ENCODE measurements at regions not wholly inside any gene's neighbourhood (a gene's known extent, or its start where the extent isn't known, plus 50 kb on each side); places are given as distances from the start of the nearest gene placed in this dataset.
"Not testable (repeated sequence)": the region's sequence is repeated elsewhere in the genome, so short reads cannot be mapped to it uniquely, and the experiment has no call there.

DNA sequence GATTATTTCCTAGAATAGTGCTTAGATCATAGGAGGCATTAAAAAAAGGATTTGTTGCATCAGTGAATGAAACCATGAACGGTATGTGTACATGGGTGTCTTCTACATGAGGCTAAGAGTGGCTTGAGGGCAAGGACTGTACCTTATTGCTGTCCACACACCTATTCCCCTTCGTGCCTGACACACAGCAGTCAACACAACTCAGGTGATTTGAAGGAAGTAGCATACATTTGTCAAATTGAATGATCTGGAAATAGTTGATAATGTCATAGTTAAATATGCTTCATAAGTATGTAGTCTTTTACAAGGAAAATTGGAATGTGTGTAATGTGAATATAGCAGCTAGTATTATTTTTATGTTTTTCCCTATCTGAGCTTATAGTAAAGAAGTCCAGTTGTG, 189.0 kb upstream of the DAB1 start:
- no peak for DNase-seq

DNA sequence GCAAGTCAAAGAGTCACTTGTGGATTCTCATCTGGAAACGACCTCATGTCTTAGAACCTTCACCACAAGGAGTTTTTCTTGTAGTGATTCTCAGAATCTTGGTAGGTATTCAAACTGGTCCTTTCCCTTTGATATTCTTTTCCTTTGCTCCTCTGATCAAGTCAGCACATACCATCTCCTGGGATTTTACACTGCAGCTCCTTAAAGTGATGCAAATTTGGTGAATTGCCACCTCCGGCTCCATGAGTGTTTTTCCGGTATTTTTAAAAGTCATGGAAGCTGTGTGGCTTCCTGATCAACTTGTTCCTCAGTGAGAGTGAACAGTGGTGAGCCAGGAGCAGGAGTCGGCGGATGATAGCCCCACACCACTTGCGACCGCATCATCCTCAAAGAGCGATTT, 182.1 kb upstream of the DAB1 start:
- no peak for DNase-seq

DNA sequence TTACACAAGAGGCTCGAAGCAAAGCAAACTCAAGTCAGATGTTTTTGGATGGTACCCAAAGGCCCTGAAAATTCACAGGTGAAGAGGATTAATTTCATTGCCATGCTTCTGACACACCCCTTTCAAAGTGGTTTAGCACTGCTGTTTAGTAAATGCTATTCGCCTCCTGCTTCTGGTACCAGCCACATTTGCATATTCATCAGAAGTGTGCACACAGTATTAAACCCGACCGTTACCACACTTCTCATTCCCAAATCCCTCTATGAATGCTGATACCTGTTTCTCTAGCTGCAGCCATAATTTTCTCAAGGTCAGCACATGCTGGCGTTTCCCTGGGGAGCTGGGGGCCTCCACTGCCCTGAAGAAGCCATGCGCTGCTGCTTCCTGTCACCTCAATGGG, 179.8 kb upstream of the DAB1 start:
- no peak for DNase-seq

DNA sequence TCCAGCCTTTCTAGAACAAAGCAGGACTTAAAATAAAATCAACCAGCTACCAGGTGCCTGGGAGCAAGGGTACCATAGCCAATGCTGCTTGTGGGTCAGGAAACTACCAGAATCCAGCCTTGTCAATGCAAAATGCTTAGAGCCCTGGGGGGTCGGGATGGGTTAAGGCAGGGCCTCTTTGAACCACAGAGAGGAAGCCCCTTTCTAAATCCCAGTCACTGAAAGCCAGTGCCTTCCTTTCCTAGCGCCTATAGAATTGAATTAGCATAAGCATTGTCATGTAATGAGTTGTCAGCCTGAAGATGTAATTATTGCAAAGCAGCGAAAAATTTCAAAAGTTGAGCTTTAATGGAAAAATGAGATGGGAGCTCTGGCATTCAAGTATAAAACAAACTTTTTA, 176.6 kb upstream of the DAB1 start:
- no peak for DNase-seq

DNA sequence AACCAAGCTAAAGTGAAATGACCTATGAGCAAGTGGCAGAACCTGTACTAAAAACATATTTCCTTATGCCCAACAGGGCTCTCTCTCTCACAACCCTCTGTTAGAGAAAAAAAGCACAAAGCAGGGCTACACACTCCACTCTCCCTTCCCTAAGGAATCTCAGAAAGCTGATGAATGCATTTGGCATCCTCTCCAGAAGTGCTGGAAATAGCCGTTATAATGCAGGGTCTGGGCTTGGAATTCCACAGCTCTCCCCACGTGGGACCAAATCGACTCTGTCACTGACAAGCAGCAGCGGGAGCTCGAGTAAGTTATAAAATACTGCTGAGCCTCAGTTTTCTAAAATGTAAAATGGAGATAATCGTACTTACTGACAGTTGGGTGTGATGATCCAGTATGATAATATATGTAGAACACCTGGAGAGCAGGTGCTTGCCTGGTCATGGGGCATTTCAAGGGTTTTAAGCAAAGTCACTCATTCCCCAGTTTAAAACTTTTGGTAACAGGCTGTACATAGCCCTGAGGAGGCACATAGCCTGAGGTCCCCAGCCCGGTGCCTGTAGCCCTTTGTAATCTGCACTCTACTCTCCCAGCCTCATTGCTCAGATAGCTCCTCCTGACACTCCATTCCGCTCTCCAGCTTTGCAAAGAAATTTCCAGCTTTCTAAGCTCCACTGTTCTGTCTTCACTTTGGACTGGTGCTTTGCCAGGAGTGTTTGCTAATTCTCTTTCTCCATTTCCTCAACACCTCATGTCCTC, 175.6 kb upstream of the DAB1 start:
- no peak for DNase-seq

DNA sequence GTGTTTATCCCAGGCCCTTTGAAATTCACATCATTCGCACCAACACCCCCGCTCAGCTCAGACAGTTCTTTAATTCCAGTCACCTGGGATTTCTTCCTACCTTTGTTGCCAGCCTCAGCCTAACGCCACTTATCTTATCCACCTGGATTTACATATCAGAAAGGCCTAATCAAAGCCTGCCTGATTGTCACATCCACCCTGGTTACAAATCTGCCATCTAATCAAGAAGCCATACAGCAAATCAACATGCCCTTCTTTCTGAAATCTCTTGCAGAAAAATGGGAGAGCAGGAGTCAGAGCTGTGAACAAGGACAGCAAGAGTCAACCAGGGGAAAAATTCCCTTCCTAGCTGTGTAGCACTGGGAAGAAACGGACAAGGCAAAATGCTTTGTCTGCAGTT, 173.2 kb upstream of the DAB1 start:
- no peak for DNase-seq

DNA sequence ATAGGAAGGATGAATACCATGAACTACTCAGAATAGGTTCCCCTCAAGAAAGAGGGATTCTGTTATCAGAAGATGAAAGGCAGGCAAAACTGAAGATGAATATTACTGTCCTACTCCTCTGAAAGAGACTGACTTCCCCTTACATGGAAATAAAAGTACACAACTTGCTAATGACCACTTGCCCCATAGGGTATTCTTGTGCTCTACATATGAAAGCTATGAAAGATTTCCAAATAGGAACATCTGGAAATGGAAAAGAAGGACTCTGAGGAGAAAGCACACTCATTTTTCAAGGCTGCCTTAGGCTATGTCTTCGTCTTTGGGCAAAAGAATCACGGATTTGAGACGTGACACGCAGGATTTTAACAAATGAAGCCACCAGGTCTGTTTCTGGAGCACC, 170.1 kb upstream of the DAB1 start:
- DNase-seq: no peak

DNA sequence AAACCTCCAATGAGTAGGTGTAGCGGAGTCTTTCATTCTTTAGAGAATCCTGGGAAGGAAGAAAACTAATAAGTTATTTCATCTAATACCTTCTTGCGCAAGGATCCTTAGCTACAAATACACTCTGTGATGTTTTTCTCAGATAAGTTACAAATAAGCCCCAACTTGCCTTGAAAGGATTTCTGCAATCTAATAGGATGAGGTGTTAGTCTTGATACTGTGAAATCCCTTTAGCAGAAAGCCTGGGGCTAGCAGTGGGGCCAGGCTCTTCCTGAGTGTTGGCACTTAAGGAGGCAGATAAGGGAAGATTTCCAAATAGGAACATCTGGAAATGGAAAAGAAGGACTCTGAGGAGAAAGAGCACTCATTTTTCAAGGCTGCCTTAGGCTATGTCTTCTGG, 168.0 kb upstream of the DAB1 start:
- DNase-seq: no peak

DNA sequence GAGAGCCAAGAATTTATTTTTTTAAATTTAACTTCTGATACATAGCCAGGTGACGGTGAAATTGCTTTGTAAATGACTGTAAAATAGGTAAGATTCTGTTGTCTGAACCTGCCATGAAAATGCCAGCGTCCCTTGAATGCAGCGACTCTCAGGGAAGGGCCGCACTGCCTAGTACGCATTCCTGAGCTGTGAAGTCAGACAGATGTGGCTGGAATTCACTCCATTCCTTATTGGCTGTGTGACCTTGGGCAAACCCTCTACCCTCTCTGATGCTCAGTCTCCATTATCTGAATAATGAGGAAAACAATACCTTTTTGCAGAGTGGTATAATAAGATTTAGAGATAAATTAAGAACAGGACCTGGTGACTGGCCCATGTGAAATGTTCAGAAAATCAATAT, 167.1 kb upstream of the DAB1 start:
- no peak for DNase-seq

DNA sequence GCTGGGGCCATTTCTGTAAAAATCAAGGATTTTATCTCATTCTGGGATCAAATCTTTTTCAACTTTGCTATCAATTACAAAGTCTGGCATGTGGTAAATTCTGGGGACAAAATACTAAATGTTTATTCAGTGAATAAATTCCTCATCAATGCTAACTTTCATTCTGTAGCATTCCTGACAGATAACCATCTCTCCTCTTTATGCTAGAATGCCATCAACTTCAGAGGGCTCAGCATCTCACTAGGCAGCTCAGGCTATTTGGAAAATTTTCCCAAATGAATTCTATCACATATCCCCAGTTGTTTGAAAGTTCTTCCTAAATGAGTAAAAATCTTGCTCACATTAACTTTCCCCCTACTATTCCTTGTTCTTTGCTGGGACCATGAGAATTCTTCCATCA, 163.0 kb upstream of the DAB1 start:
- no peak for DNase-seq

DNA sequence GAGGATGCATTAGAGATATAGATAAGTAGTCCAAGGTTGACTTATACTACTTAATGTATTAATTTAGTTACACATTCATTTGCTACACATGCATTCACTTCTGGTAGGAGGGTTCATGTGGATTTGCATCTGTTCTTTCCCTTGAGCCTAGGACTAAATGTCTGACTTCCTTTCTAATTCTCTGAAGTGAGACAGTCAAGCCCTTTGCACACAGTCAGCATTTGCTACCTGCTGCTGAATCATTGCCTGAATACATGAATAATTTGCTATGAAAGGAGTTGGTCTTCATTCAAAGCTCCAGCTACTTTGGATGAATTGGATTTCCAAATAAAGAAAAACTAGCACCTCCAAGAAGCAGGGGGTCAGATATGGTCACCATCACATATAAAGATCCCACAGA, 154.8 kb upstream of the DAB1 start:
- no peak for DNase-seq

DNA sequence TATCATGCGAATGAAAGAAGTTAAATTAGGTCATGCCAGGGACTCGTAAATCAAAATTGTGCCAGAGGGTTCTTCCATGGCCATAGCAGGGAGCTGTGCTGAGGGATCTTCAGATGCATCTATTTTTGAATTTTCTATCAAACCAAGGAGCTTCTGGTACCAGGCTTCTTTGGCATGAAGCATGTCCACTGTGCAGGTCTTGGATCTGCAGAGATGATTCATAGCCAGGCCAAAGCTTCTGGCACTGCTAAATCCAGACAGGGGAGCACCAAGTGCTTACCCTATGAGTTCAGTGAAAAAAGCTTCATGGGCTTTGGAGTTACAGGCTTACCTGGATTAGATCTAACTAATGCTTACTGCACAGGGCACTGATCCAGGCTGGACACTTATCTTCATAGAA, 154.2 kb upstream of the DAB1 start:
- DNase-seq: no peak

DNA sequence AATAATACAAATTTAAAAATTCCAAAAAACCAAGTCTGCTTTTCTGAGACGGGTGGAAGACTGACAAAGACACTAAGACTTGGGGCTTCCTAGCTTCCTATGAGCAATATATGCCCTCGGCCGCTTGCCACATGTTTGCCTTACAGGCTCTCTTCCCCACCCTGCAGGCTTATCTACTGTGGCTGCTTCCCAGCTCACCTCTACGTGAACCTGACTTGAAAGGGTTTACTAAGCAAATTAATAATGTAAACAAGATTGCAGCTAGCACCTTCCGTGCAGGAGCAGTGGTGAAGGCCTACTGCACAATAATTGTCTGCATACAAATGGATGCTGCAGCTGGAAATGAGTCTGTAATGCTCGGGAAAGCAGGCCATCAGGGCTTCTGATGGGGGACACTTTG, 152.9 kb upstream of the DAB1 start:
- no peak for DNase-seq

DNA sequence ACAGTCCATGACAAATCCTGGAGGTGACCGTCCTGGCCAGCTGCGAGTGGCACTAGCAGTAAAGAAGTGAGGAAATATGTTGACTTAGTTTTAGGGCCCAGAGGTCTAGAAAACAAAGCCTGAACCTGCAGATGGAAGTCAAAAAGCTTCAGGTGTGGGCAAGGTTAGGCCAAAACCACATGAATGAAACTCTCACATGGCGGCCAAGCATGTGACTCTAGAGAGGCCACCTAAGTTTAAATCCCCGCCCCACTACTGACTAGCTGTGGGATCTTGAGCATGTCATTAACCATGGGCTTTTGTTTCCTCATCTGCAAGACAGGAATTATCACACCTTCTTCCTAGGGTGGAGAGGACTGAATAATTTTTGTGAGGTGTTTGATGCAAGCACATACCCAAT, 148.2 kb upstream of the DAB1 start:
- no peak for DNase-seq

DNA sequence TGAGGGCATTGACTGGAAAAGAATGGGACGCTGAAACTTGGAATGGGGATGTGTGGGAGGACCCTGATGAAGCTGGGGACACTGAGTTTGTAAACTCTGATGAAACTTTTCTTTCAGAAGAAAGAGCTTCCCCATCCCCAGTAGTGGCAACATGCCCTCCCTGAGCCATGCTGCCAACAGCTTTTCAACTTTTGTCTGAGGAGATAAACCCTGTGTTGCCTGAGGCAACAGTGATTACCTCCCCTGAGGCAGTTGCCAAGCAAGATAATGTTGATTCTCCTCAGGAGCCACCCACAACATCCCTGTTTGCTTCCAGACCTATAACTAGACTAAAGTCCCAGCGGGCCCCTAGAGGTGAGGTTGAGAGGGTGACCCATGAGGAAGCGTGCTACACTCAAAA, 134.2 kb upstream of the DAB1 start:
- DNase-seq: not testable (repeated sequence)

DNA sequence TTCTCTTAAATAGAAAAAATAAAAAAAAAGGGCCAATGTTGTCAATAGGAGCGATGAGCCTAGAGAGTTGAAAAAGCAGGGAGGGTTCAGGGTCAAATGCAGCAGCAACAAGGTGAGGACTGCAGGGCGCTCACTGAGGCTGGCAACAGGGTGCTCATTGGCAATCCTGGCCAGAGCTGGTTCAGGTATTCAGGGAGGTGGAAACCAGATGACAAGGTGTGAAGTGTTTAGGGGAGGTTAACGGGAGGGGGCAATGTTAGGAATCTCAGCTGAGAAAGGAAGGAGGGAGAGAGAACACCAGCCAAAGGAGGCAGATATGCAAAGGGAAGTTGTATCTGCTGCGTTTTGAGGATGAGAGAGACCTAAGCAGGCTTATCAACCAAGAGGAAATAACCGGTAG, 129.8 kb upstream of the DAB1 start:
- DNase-seq: no peak

DNA sequence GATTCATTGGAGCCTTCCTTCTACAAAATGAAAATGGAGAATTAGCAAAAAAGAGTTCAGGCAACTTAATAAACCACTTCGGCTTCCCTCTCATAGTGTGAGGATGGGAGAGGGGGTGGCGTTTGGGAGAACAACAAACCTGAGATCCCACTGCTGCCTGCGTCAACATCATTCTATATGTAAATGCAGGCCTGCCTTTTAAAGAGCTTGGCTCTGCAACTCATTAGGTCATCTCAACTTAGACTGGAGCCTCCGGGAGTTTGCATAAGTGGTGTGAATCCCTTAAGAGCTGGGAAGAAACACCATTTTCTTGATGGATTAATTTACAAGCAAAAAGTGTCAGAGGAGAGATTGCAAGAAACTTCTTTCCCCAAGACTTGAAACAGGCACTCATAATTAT, 127.6 kb upstream of the DAB1 start:
- DNase-seq: no peak

DNA sequence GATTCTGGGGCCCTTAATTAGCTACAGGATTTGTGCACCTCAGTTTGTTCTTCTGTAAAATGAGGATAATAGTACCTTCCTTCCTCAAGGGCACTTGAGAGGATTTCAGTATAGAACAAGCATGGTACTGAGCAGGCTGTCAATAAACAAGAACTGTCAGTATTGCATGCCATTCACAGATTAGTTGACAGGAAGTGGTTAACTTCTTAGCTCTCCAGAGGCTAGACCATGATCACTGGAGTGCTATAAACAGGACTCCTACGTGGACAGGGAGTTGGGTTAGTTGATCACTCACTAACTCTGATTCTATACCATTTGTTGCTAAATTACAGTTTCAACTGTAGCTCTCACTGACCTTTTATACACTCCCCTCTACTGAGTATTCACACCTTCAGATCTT, 126.2 kb upstream of the DAB1 start:
- DNase-seq: no peak

DNA sequence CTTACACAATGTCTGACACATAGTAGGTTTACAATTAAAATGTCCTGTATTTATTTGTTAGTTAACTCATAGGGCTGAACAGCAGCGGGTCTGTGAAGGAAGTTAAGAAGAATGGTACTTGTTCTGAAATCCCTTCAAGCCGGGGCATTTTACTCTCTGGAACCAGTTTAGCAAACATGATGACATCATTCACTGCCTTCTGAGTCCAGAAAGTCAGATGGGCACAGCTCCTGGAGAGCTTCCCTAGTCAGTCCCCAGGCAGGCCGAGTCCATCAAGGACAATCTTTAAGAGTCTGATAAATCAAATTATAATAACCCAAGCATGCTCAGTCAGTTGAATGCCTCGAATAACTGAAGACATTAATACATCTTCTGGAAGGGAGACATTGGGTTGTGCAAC, 125.4 kb upstream of the DAB1 start:
- DNase-seq: no peak

DNA sequence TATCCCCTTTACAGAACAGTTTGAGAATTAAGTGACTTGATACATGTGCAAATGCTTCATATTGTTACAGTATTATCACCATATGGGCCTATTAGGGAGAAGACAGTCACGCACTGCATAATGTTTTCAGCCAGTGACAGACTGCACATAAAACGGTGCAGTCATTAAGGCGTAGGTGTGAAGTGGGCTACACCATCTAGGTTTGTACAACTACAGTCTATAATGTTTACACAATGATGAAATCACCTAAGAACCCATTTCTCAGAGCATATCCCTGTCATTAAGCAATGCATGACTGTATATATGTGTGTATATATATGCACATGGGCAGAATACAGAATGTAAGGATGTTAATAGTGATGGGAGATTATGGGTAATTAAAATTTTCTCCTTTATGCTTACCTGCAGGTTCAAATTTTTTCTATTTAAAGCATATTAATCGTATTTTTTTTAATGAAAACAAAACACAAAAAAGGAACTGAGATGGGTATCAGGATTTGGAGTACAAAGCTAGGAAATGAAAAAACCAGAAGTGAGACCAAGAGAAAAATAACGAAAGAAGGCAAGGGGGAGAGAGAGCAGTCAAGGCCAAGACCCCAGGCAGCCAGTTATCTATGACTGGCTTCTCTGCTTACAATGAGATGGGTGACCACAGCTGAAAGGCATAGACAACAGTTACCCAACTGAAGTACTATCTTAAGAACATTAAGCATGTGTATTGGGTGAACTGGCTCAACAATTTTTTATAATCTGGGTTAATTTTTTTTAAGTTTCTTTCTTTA, 122.9 kb upstream of the DAB1 start:
- DNase-seq: no peak

DNA sequence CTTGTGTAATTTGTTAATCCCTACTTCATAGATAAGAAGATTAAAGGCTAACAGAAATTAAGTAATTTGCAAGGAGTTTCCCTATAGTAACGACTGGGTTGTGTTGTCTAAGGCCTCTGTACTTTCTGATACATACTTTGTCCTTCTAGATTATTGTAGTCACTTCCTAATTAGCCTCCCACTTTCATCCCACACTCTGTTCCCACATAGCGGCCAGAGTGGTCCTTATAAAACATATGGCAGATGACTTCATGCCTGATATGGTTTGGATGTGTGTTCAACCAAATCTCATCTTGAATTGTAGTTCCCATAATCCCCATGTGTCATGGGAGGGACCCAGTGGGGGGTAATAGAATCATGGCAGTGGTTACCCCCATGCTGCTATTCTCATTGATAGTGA, 120.5 kb upstream of the DAB1 start:
- DNase-seq: no peak

DNA sequence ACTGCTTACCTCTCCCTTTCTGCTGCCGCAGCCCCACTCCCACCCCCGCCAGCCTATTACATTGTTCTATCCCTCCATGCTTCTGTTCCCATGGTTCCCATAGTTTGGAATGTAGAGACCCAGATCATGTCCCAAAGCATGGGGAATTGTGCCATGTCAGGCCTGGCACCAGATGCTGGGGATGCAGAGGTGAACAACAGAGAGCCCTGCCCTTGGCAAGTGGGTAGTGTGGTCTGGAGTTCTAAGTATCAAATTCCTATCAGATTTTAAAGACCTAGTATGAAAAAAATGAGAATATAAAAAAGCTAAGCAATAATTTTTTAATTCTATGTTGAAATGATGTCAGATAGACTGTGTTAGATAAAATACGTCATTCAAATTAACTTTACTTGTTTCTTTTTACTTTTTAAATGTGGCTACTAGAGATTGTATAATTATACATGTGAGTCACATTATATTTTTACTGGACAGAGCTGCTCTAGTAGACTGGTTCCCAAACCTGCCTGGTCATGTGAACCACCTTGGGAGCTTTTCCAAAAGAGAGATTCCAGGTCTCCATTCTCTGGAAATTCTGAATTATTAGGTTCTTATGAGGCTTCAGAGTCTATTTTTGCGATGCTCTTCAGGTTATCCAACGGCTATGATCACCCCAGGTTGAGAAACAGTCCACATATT, 113.0 kb upstream of the DAB1 start:
- DNase-seq: no peak

DNA sequence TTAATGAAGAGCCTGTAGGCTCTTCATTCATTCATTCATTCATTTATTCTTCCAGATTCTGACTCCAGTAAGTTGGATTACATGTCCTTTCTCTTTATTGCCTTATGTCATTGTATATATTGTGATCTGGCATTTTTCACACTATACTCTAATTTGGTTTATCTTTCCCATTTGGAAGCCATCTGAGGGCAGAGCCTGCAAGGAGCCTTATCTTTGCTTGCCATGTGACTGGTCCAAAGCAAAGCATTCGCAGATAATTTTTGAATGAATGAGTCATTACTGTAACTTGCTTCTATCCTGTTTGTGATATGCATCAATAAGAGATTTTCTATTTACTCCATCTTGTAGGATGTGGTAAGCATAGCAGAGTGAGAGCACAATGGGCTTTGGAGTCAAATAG, 108.4 kb upstream of the DAB1 start:
- DNase-seq: no peak

DNA sequence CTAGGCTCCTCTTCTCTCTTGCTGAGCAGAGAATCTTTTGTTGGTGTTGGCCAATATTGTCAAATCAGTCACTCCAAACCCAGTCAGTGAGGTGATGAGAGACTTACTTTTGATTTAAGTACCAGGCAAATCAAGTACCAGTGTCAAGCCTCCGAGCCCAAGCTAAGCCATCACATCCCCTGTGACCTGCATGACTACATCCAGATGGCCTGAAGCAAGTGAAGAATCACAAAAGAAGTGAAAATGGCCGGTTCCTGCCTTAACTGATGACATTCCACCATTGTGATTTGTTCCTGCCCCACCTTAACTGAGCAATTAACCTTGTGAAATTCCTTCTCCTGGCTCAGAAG, 107.0 kb upstream of the DAB1 start:
- DNase-seq: not testable (repeated sequence)
